CD4-positive, alpha-beta T cell (primary cell): ENCODE measurements at regions not wholly inside any gene's neighbourhood (a gene's known extent, or its start where the extent isn't known, plus 50 kb on each side); places are given as distances from the start of the nearest gene placed in this dataset.

Source experiments
- ATAC-seq: fragments of 200-7000 bp; cut with Tn5 transposase; one replicate; pipeline ENCODE4 v1.10.0; 2022; ENCODE audit warnings: mild to moderate bottlenecking; ENCODE audit not compliant: poor library complexity
- CTCF ChIA-PET: fragments of 350-600 bp; sonication (Branson Sonifier 250); formaldehyde crosslinking; loops from one replicate; lab custom pipeline; 2021; ENCODE audit warnings: antibody characterized with exemption, inconsistent platforms; lab: Charles Lee
- POLR2A ChIA-PET: fragments of 350-600 bp; sonication (Branson Sonifier 250); formaldehyde crosslinking; loops from one replicate; lab custom pipeline; 2021; ENCODE audit warnings: antibody characterized with exemption, inconsistent platforms; lab: Charles Lee
- DNase-seq, 14 experiments: peaks; one replicate each; pipeline ENCODE4 v3.0.0-alpha.2; 2013 to 2020; ENCODE audit warnings: mixed read lengths in 2 of 14
- H3K27ac ChIP-seq, 2 donors: one replicate each; pipeline versions ENCODE4 v1.5.1 to v1.7.0; 2013; ENCODE audit warnings: low read length in 2 of 2, low read depth in 1 of 2, mild to moderate bottlenecking in 1 of 2
- H3K27me3 ChIP-seq, 2 experiments: 1 replicate in 1 of 2; 2 replicates in 1 of 2; pipeline versions ENCODE4 v1.6.1 to v1.7.0; 2013; ENCODE audit warnings: low read length in 2 of 2, control low read depth in 1 of 2, mild to moderate bottlenecking in 1 of 2, moderate library complexity in 1 of 2; ENCODE audit not compliant: insufficient read depth in 2 of 2, control insufficient read depth in 1 of 2
- H3K36me3 ChIP-seq: one replicate; pipeline ENCODE4 v1.6.1; 2013; ENCODE audit warnings: low read length, control low read depth; ENCODE audit not compliant: insufficient read depth
- H3K4me1 ChIP-seq: one replicate; pipeline ENCODE4 v1.6.1; 2013; ENCODE audit warnings: low read length, control low read depth; ENCODE audit not compliant: insufficient read depth
- H3K4me3 ChIP-seq: one replicate; pipeline ENCODE4 v1.5.1; 2013; ENCODE audit warnings: mild to moderate bottlenecking, low read length, moderate library complexity
- H3K9me3 ChIP-seq, 2 experiments: 1 replicate in 1 of 2; 2 replicates in 1 of 2; pipeline versions ENCODE4 v1.6.1 to v1.7.0; 2013; ENCODE audit warnings: low read length in 2 of 2, mild to moderate bottlenecking in 2 of 2, control low read depth in 1 of 2, moderate library complexity in 1 of 2; ENCODE audit not compliant: control insufficient read depth in 1 of 2, insufficient read depth in 1 of 2
- H3K27ac Mint-ChIP-seq: one replicate; pipeline ENCODE4 v1.8.0; 2020; ENCODE audit warnings: mixed read lengths
- H3K27me3 Mint-ChIP-seq: one replicate; pipeline ENCODE4 v1.8.0; 2021; ENCODE audit warnings: mixed read lengths
- H3K36me3 Mint-ChIP-seq: one replicate; pipeline ENCODE4 v1.8.0; 2021; ENCODE audit warnings: low read depth, mixed read lengths
- H3K4me1 Mint-ChIP-seq: one replicate; pipeline ENCODE4 v1.8.0; 2021; ENCODE audit warnings: low read depth, mixed read lengths
- H3K4me3 Mint-ChIP-seq: one replicate; pipeline ENCODE4 v1.8.0; 2020; ENCODE audit warnings: mild to moderate bottlenecking, mixed read lengths
- H3K9me3 Mint-ChIP-seq: one replicate; pipeline ENCODE4 v1.8.0; 2020; ENCODE audit warnings: mixed read lengths
- CTCF ChIP-seq: fragments of 200-600 bp; IDR thresholded peaks from one replicate; pipeline ENCODE4 v1.8.0; 2022; ENCODE audit warnings: antibody characterized with exemption, mild to moderate bottlenecking
- intact Hi-C, 2 experiments: fragments of 100-400 bp; cut with DNase I in 1 of 2; cut with micrococcal nuclease in 1 of 2; formaldehyde crosslinking; loops; one replicate each; pipeline versions ENCODE4 v1.15.1 to v1.9.0; 2023 to 2025; cut with DNase I, micrococcal nuclease

DNA sequence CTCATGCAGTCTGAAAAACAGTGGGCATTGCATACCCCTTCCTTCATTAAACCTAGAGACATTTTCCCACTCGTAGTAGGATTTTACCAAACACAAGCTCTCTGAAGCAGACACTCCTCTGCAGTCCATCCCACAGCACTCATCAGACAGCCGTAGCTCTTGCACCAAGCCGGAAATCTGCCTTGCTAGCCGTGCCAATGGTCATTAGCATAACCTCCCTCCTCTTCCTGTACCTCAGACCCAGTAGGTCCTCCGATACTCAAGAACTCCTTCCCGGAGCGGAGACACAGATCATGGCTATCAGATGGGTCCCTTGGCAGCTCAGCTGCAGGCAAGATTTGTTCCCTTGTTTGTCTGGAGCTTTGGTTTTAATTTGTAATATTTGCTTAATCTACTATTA is 483.1 kb upstream of the PSMD7 start:
- Histone ChIP-seq H3K9me3 (peaks cover 0 to 3% of the 10 kb centered on the region in 2 experiments), H3K27ac (no peak overlapping the region), H3K27me3 (no peaks in the 10 kb centered on the region), H3K4me3 (no peak overlapping the region), H3K36me3 (no peaks in the 10 kb centered on the region), H3K4me1 (no peaks in the 10 kb centered on the region)
- H3K4me1 Mint-ChIP-seq, result no peaks in the 10 kb centered on the region
- ATAC-seq (no peak), DNase-seq (no peak)
- CTCF ChIA-PET, result no interaction called here
- POLR2A ChIA-PET, result no interaction called here
- no peak overlapping the region for H3K4me3 Mint-ChIP-seq
- no peaks in the 10 kb centered on the region for H3K36me3 Mint-ChIP-seq
- no peaks in the 10 kb centered on the region for H3K9me3 Mint-ChIP-seq
- H3K27me3 Mint-ChIP-seq, result no peaks in the 10 kb centered on the region
- intact Hi-C loops, result no loop called here
- no peak overlapping the region for H3K27ac Mint-ChIP-seq
- no peak for TF ChIP-seq CTCF

GRCh38 chr16:73804456-73804855 is 492.2 kb upstream of the PSMD7 start:
- Mint-ChIP-seq H3K4me1 (no peaks in the 10 kb centered on the region), H3K4me3 (no peak overlapping the region), H3K9me3 (no peaks in the 10 kb centered on the region), H3K36me3 (no peaks in the 10 kb centered on the region), H3K27me3 (no peaks in the 10 kb centered on the region), H3K27ac (no peak overlapping the region)
- Histone ChIP-seq H3K9me3 (no peaks in the 10 kb centered on the region), H3K4me1 (no peaks in the 10 kb centered on the region), H3K4me3 (no peak overlapping the region), H3K27me3 (no peaks in the 10 kb centered on the region), H3K27ac (no peak overlapping the region), H3K36me3 (no peaks in the 10 kb centered on the region)
- no peak for DNase-seq
- ATAC-seq, result no peak
- no peak for TF ChIP-seq CTCF
- intact Hi-C loops, result loop anchor here in 1 of 2 experiments (5.0 kb wide), 1 partner anchor 33 kb away; no protein-coding TSS in a partner anchor
- ChIA-PET POLR2A (no interaction called here), CTCF (no interaction called here)

- H3K27ac ChIP-seq, result no peak overlapping the region
- Mint-ChIP-seq H3K27me3 (peaks cover 5% of the 10 kb centered on the region), H3K9me3 (no peaks in the 10 kb centered on the region), H3K27ac (no peak overlapping the region), H3K4me3 (no peak overlapping the region), H3K4me1 (no peaks in the 10 kb centered on the region), H3K36me3 (no peaks in the 10 kb centered on the region)
- H3K9me3 ChIP-seq, result peaks cover 0 to 4% of the 10 kb centered on the region in 2 experiments
- no peaks in the 10 kb centered on the region for H3K36me3 ChIP-seq
- no peaks in the 10 kb centered on the region for H3K27me3 ChIP-seq
- no peak overlapping the region for H3K4me3 ChIP-seq
- intact Hi-C loops, result no loop called here
- no peak for TF ChIP-seq CTCF
- POLR2A ChIA-PET, result no interaction called here
- DNase-seq (no peak), ATAC-seq (no peak)
- H3K4me1 ChIP-seq, result no peaks in the 10 kb centered on the region
- CTCF ChIA-PET, result no interaction called here
These were observed 498.1 kb upstream of the PSMD7 start for GRCh38 chr16:73798471-73798870.
